Activated CD4-positive, alpha-beta T cell treated with anti-CD3 and anti-CD28 coated beads, Interleukin-2, amount 50 U/mL, for 1 hour (primary cell): ENCODE measurements at regions not wholly inside any gene's neighbourhood (a gene's known extent, or its start where the extent isn't known, plus 50 kb on each side); places are given as distances from the start of the nearest gene placed in this dataset.
"Not testable (repeated sequence)": the region's sequence is repeated elsewhere in the genome, so short reads cannot be mapped to it uniquely, and the experiment has no call there.

ENCODE experiments used
- DNase-seq: peaks from one replicate; pipeline ENCODE4 v3.0.0-alpha.2; 2020

GRCh38 chr5:42252306-42252705 lies 170.9 kb upstream of the GHR start:
- no peak for DNase-seq

- DNase-seq, result not testable (repeated sequence)
These were observed 163.3 kb upstream of the GHR start for GRCh38 chr5:42259914-42260313.

- no peak for DNase-seq
These were observed 156.1 kb upstream of the GHR start for GRCh38 chr5:42267091-42267490.

- DNase-seq, result not testable (repeated sequence)
These were observed 155.1 kb upstream of the GHR start for GRCh38 chr5:42268170-42268569.

- DNase-seq, result no peak
These were observed 154.6 kb upstream of the GHR start for GRCh38 chr5:42268630-42269029.

- DNase-seq, result no peak
These were observed 152.5 kb upstream of the GHR start for GRCh38 chr5:42270771-42271170.

GRCh38 chr5:42274913-42275312 lies 148.3 kb upstream of the GHR start:
- DNase-seq, result no peak

GRCh38 chr5:42277293-42277692 lies 145.9 kb upstream of the GHR start:
- no peak for DNase-seq

GRCh38 chr5:42284584-42284983 lies 138.7 kb upstream of the GHR start:
- DNase-seq, result no peak

- DNase-seq, result no peak
These were observed 138.0 kb upstream of the GHR start for GRCh38 chr5:42285230-42285629.

GRCh38 chr5:42300496-42300895 lies 122.7 kb upstream of the GHR start:
- DNase-seq, result no peak

GRCh38 chr5:42301349-42301748 lies 121.9 kb upstream of the GHR start:
- no peak for DNase-seq

- no peak for DNase-seq
These were observed 121.1 kb upstream of the GHR start for GRCh38 chr5:42302186-42302585.

- DNase-seq, result no peak
These were observed 117.0 kb upstream of the GHR start for GRCh38 chr5:42306287-42306686.

GRCh38 chr5:42309865-42310264 lies 113.4 kb upstream of the GHR start:
- DNase-seq, result no peak

- no peak for DNase-seq
These were observed 108.0 kb upstream of the GHR start for GRCh38 chr5:42315214-42315613.

GRCh38 chr5:42317575-42317974 lies 105.7 kb upstream of the GHR start:
- no peak for DNase-seq

- DNase-seq, result not testable (repeated sequence)
These were observed 103.7 kb upstream of the GHR start for GRCh38 chr5:42319546-42319945.

GRCh38 chr5:42321785-42322184 lies 101.5 kb upstream of the GHR start:
- no peak for DNase-seq

GRCh38 chr5:42337143-42337542 lies 86.1 kb upstream of the GHR start:
- no peak for DNase-seq

GRCh38 chr5:42337607-42338006 lies 85.6 kb upstream of the GHR start:
- no peak for DNase-seq

GRCh38 chr5:42338136-42338535 lies 85.1 kb upstream of the GHR start:
- no peak for DNase-seq

GRCh38 chr5:42349163-42349562 lies 74.1 kb upstream of the GHR start:
- DNase-seq, result no peak

GRCh38 chr5:42351956-42352355 lies 71.3 kb upstream of the GHR start:
- DNase-seq, result no peak

- DNase-seq, result no peak
These were observed 63.2 kb upstream of the GHR start for GRCh38 chr5:42360056-42360455.
